ENCODE measurements at regions not wholly inside any gene's neighbourhood (a gene's known extent, or its start where the extent isn't known, plus 50 kb on each side); places are given as distances from the start of the nearest gene placed in this dataset.
"Not testable (repeated sequence)": the region's sequence is repeated elsewhere in the genome, so short reads cannot be mapped to it uniquely, and the experiment has no call there.

DNA sequence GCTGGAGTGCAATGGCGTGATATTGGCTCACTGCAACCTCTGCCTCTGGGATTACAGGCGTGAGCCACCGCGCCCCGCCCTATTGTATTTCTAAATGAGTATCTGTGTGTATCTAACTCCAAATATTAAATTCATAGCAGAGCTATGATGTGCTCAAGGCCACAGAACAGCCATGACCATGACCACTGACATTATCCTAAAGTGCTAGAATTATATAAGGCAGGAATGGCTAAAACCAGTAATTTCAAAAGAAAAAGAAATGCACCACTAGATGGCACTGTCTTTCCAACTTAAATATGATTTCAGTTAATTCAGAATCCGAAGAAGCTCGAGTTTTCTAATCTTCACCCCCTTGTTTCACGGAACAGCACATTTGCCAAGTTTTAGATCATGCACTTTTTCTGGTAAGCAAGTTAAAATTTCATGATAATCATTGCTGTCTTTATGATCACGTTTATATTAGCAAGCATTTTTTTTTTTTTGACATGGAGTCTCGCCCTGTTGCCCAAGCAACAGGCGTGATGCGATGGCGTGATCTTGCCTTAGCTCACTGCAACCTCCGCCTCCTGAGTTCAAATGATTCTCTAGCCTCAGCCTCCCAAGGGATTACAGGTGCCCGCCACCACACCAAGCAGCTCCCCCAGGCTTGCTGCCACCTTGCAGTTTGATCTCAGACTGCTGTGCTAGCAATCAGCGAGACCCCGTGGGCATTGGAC, 65.3 kb downstream of the OR13A1 start:
- DNase-seq (ENCODE audit: low read depth in 2 of 2), result peak; percentile 41 to 65

DNA sequence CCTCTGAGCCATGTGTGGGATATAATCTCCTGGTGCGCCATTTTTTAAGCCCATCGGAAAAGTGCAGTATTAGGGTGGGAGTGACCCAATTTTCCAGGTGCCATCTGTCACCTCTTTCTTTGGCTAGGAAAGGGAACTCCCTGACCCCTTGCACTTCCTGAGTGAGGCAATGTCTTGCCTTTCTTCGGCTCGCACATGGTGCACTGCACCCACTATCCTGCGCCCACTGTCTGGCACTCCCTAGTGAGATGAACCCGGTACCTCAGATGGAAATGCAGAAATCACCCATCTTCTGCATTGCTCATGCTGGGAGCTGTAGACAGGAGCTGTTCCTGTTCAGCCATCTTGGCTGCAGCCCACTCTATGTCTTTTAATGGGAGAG, 64.7 kb downstream of the OR13A1 start:
- DNase-seq (ENCODE audit: low read depth in 2 of 2), result not testable (repeated sequence)
